Smooth muscle cell (in vitro differentiated cells): ENCODE measurements at regions not wholly inside any gene's neighbourhood (a gene's known extent, or its start where the extent isn't known, plus 50 kb on each side); places are given as distances from the start of the nearest gene placed in this dataset.

Experiments used
- DNase-seq: peaks from one replicate; lab custom pipeline; 2025; ENCODE audit not compliant: unreplicated experiment; lab: John Stamatoyannopoulos, UW
- H2AFZ ChIP-seq: fragments of 200-600 bp; sonication (generic); 2 replicates; pipeline ENCODE4 v1.6.0; 2016; ENCODE audit warnings: antibody characterized with exemption, low read depth, mild to moderate bottlenecking
- H3F3A ChIP-seq: fragments of 200-600 bp; sonication (generic); 2 replicates; pipeline ENCODE4 v1.6.0; 2017; ENCODE audit warnings: antibody characterized with exemption, low read depth
- H3K27ac ChIP-seq: fragments of 200-600 bp; sonication (generic); 2 replicates; pipeline ENCODE4 v1.5.1; 2016; ENCODE audit warnings: low read depth, mild to moderate bottlenecking
- H3K27me3 ChIP-seq: fragments of 200-600 bp; sonication (generic); 2 replicates; pipeline ENCODE4 v1.6.1; 2016; ENCODE audit warnings: low read depth, mild to moderate bottlenecking
- H3K36me3 ChIP-seq: fragments of 200-600 bp; sonication (generic); 2 replicates; pipeline ENCODE4 v1.5.1; 2016; ENCODE audit warnings: low read depth
- H3K4me1 ChIP-seq: fragments of 200-600 bp; sonication (generic); 2 replicates; pipeline ENCODE4 v1.5.1; 2016; ENCODE audit warnings: low read depth
- H3K4me2 ChIP-seq: fragments of 200-600 bp; sonication (generic); 2 replicates; pipeline ENCODE4 v1.6.0; 2016; ENCODE audit warnings: mild to moderate bottlenecking
- H3K4me3 ChIP-seq: fragments of 200-600 bp; sonication (generic); 2 replicates; pipeline ENCODE4 v1.5.1; 2016; ENCODE audit warnings: mild to moderate bottlenecking
- H3K79me2 ChIP-seq: fragments of 200-600 bp; sonication (generic); 2 replicates; pipeline ENCODE4 v1.6.0; 2016; ENCODE audit warnings: low read depth, mild to moderate bottlenecking
- H3K9ac ChIP-seq: fragments of 200-600 bp; sonication (generic); 2 replicates; pipeline ENCODE4 v1.6.0; 2016; ENCODE audit warnings: low read depth
- H3K9me3 ChIP-seq: fragments of 200-600 bp; sonication (generic); replicated peaks from 2 replicates; pipeline ENCODE4 v1.5.1; 2016; ENCODE audit warnings: low read depth
- H4K20me1 ChIP-seq: fragments of 200-600 bp; sonication (generic); 2 replicates; pipeline ENCODE4 v1.6.0; 2016; ENCODE audit warnings: low read depth
- CTCF ChIP-seq: fragments of 200-600 bp; sonication (generic); IDR thresholded peaks from 2 replicates; pipeline ENCODE4 v1.5.1; 2017; ENCODE audit warnings: borderline replicate concordance, mild to moderate bottlenecking, antibody characterized with exemption; ENCODE audit not compliant: insufficient read depth, poor library complexity, severe bottlenecking
- WGBS: methylation state at CpG from one replicate; pipeline ENCODE4 v1.1.7; 2016; ENCODE audit warnings: low lambda C conversion rate; 5-methylcytosine and 5-hydroxymethylcytosine counted together

DNA sequence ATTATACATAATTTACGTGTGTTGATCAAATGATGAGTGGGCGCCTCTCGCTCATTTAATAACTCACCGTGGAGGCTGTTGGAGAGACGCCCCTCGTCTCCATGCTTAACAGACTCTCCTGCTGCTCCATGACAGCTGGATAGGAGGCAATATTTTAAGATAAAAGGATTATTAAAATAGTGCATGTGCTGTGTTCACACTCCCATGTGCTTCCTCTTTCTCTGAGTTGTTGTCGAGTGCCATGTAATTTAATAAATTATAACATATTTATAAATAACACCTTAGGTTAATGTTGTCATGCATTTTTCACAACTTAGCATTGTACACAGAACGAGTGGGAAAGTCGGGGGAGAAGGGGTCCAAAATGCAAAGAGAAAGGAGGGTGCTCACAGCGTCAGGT lies 161.4 kb upstream of the TSHZ3 start:
- H4K20me1 ChIP-seq = no peaks in the 10 kb centered on the region
- no peaks in the 10 kb centered on the region for H3K79me2 ChIP-seq
- H3K4me2 ChIP-seq = no peak overlapping the region
- H3K36me3 ChIP-seq = no peaks in the 10 kb centered on the region
- H3K4me1 ChIP-seq = no peaks in the 10 kb centered on the region
- H3F3A ChIP-seq = no peaks in the 10 kb centered on the region
- no peak for DNase-seq
- H2AFZ ChIP-seq = no peak overlapping the region
- H3K27ac ChIP-seq = no peak overlapping the region
- no peaks in the 10 kb centered on the region for H3K9me3 ChIP-seq
- H3K9ac ChIP-seq = no peak overlapping the region
- WGBS = 94% methylated on average over 10 of the region's 10 CpGs
- TF ChIP-seq CTCF = no peak
- no peak overlapping the region for H3K4me3 ChIP-seq
- H3K27me3 ChIP-seq = no peaks in the 10 kb centered on the region

DNA sequence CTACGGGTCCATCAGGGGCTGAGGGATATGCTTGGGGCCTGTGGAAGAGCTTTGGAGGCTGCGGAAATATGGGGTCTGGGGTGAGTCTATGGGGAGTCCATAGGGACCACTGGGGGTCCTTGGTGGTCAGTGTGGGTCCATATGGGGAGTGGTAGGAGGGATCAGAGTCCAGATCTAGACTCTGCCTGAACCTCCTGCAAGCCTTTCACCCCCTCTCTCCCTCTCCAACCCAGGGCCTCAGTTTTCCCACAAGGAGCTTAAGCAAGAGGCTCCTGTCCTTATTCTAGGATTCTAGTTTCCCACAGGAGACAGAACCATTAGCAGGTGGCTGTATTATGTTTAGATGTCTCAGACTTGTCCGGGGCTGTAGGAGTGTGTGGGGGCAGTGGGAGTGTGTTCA lies 161.9 kb upstream of the TSHZ3 start:
- Histone ChIP-seq H3K4me1 (no peaks in the 10 kb centered on the region), H3K79me2 (no peaks in the 10 kb centered on the region), H4K20me1 (no peaks in the 10 kb centered on the region), H3K36me3 (no peaks in the 10 kb centered on the region), H3K9ac (no peak overlapping the region), H3K27me3 (no peaks in the 10 kb centered on the region), H3K27ac (no peak overlapping the region), H3K4me2 (no peak overlapping the region), H3K4me3 (no peak overlapping the region), H2AFZ (no peak overlapping the region), H3F3A (no peaks in the 10 kb centered on the region), H3K9me3 (no peaks in the 10 kb centered on the region)
- TF ChIP-seq CTCF = no peak
- WGBS = 94% methylated on average over 3 of the region's 3 CpGs
- DNase-seq = no peak

- DNase-seq = no peak
- Histone ChIP-seq H3K9me3 (no peaks in the 10 kb centered on the region), H3K4me3 (no peak overlapping the region), H2AFZ (no peak overlapping the region), H3K4me2 (no peak overlapping the region), H4K20me1 (no peaks in the 10 kb centered on the region), H3F3A (no peaks in the 10 kb centered on the region), H3K79me2 (no peaks in the 10 kb centered on the region), H3K27ac (no peak overlapping the region), H3K36me3 (no peaks in the 10 kb centered on the region), H3K4me1 (no peaks in the 10 kb centered on the region), H3K27me3 (no peaks in the 10 kb centered on the region), H3K9ac (no peak overlapping the region)
- 97% methylated on average over 5 of the region's 5 CpGs for WGBS
- TF ChIP-seq CTCF = no peak
Measured at GRCh38 chr19:31511696-31512095, 162.5 kb upstream of the TSHZ3 start.

- Histone ChIP-seq H3K4me2 (no peak overlapping the region), H3K4me3 (no peak overlapping the region), H4K20me1 (no peaks in the 10 kb centered on the region), H3K9me3 (no peaks in the 10 kb centered on the region), H3K4me1 (no peaks in the 10 kb centered on the region), H3K27ac (no peak overlapping the region), H2AFZ (no peak overlapping the region), H3K36me3 (no peaks in the 10 kb centered on the region), H3K9ac (no peak overlapping the region), H3K27me3 (no peaks in the 10 kb centered on the region), H3K79me2 (no peaks in the 10 kb centered on the region), H3F3A (no peaks in the 10 kb centered on the region)
- no peak for DNase-seq
- 91% methylated on average over 10 of the region's 10 CpGs for WGBS
- no peak for TF ChIP-seq CTCF
Measured at GRCh38 chr19:31512181-31512970, 163.1 kb upstream of the TSHZ3 start.
